Astrocyte of the cerebellum (primary cell): ENCODE measurements at regions not wholly inside any gene's neighbourhood (a gene's known extent, or its start where the extent isn't known, plus 50 kb on each side); places are given as distances from the start of the nearest gene placed in this dataset.

Experiments used
- DNase-seq: peaks from one replicate; pipeline ENCODE4 v3.0.0-alpha.2; 2011; ENCODE audit warnings: low read depth
- H3K4me3 ChIP-seq: 2 replicates; pipeline ENCODE4 v1.5.1; 2011; ENCODE audit warnings: mild to moderate bottlenecking, low read depth, low read length, moderate library complexity
- CTCF ChIP-seq: IDR thresholded peaks from 2 replicates; pipeline ENCODE4 v1.5.1; 2012; ENCODE audit warnings: low read length, low read depth, moderate library complexity, mild to moderate bottlenecking; ENCODE audit errors: missing control alignments
- in situ Hi-C: cut with HindIII; loops from 2 replicates; pipeline ENCODE4 v1.10.0; 2017; ENCODE audit warnings: low sequenced_read_pairs

GRCh38 chr2:151027151-151027550, 234.5 kb downstream of the RBM43 start:
- in situ Hi-C loops, result no loop called here
- no peak for DNase-seq
- H3K4me3 ChIP-seq, result no peak overlapping the region
- no peak for TF ChIP-seq CTCF

GRCh38 chr2:151025816-151026215, 235.8 kb downstream of the RBM43 start:
- in situ Hi-C loops, result no loop called here
- H3K4me3 ChIP-seq, result no peak overlapping the region
- no peak for TF ChIP-seq CTCF
- no peak for DNase-seq

GRCh38 chr2:151024696-151025251, 236.9 kb downstream of the RBM43 start:
- in situ Hi-C loops, result no loop called here
- DNase-seq, result no peak
- no peak for TF ChIP-seq CTCF

GRCh38 chr2:151021747-151022452, 239.8 kb downstream of the RBM43 start:
- H3K4me3 ChIP-seq, result no peak overlapping the region
- in situ Hi-C loops, result no loop called here
- DNase-seq, result no peak
- TF ChIP-seq CTCF, result no peak

More at GRCh38 chr2:151024696-151025251, 236.9 kb downstream of the RBM43 start:
- H3K4me3 ChIP-seq, result no peak overlapping the region

- no peak for DNase-seq
- H3K4me3 ChIP-seq, result no peak overlapping the region
- in situ Hi-C loops, result no loop called here
- TF ChIP-seq CTCF, result no peak
Observed at GRCh38 chr2:151020411-151020810, 241.3 kb downstream of the RBM43 start.

- no peak for TF ChIP-seq CTCF
- H3K4me3 ChIP-seq, result no peak overlapping the region
- in situ Hi-C loops, result no loop called here
- no peak for DNase-seq
Observed at GRCh38 chr2:151009437-151010175, 252.1 kb downstream of the RBM43 start.
